Stimulated activated CD8-positive, alpha-beta memory T cell treated with anti-CD3 and anti-CD28 coated beads, Interleukin-15, amount 100 ng/mL, for 48 hours (primary cell): ENCODE measurements at regions not wholly inside any gene's neighbourhood (a gene's known extent, or its start where the extent isn't known, plus 50 kb on each side); places are given as distances from the start of the nearest gene placed in this dataset.
"Not testable (repeated sequence)": the region's sequence is repeated elsewhere in the genome, so short reads cannot be mapped to it uniquely, and the experiment has no call there.

ENCODE experiments used
- DNase-seq, 2 donors: peaks; one replicate each; pipeline ENCODE4 v3.0.0-alpha.2; 2020; ENCODE audit warnings: low read depth in 2 of 2

- no peak for DNase-seq
Observed at GRCh38 chr4:189507060-189507459, 433.6 kb upstream of the FRG1 start.

- no peak for DNase-seq
Observed at GRCh38 chr4:189510601-189511000, 430.1 kb upstream of the FRG1 start.

- DNase-seq, result no peak
Observed at GRCh38 chr4:189511581-189511980, 429.1 kb upstream of the FRG1 start.

GRCh38 chr4:189513421-189513820, 427.3 kb upstream of the FRG1 start:
- no peak for DNase-seq

GRCh38 chr4:189514209-189514608, 426.5 kb upstream of the FRG1 start:
- DNase-seq, result no peak

- no peak for DNase-seq
Observed at GRCh38 chr4:189516902-189517301, 423.8 kb upstream of the FRG1 start.

GRCh38 chr4:189519186-189519585, 421.5 kb upstream of the FRG1 start:
- no peak for DNase-seq

- no peak for DNase-seq
Observed at GRCh38 chr4:189525304-189525703, 415.4 kb upstream of the FRG1 start.

- DNase-seq, result no peak
Observed at GRCh38 chr4:189530848-189531247, 409.8 kb upstream of the FRG1 start.

- no peak for DNase-seq
Observed at GRCh38 chr4:189533603-189534002, 407.1 kb upstream of the FRG1 start.

- no peak for DNase-seq
Observed at GRCh38 chr4:189547559-189547958, 393.1 kb upstream of the FRG1 start.

- no peak for DNase-seq
Observed at GRCh38 chr4:189548484-189549125, 392.1 kb upstream of the FRG1 start.

GRCh38 chr4:189551931-189552670, 388.6 kb upstream of the FRG1 start:
- DNase-seq, result not testable (repeated sequence)

- DNase-seq, result not testable (repeated sequence)
Observed at GRCh38 chr4:189560605-189561004, 380.1 kb upstream of the FRG1 start.

- not testable (repeated sequence) for DNase-seq
Observed at GRCh38 chr4:189563751-189564150, 376.9 kb upstream of the FRG1 start.

GRCh38 chr4:189566271-189566670, 374.4 kb upstream of the FRG1 start:
- not testable (repeated sequence) for DNase-seq

GRCh38 chr4:189566900-189567299, 373.8 kb upstream of the FRG1 start:
- DNase-seq, result not testable (repeated sequence)

- not testable (repeated sequence) for DNase-seq
Observed at GRCh38 chr4:189579645-189580044, 361.0 kb upstream of the FRG1 start.

GRCh38 chr4:189586908-189587632, 353.6 kb upstream of the FRG1 start:
- not testable (repeated sequence) for DNase-seq

- not testable (repeated sequence) for DNase-seq
Observed at GRCh38 chr4:189589201-189589600, 351.5 kb upstream of the FRG1 start.

- DNase-seq, result no peak
Observed at GRCh38 chr4:189592890-189593289, 347.8 kb upstream of the FRG1 start.

- no peak for DNase-seq
Observed at GRCh38 chr4:189597341-189597740, 343.3 kb upstream of the FRG1 start.

GRCh38 chr4:189600264-189600663, 340.4 kb upstream of the FRG1 start:
- DNase-seq, result no peak
